Body of pancreas (tissue), 4 donors: ENCODE measurements at regions not wholly inside any gene's neighbourhood (a gene's known extent, or its start where the extent isn't known, plus 50 kb on each side); places are given as distances from the start of the nearest gene placed in this dataset.

Source experiments
- CTCF ChIP-seq, 7 experiments: fragments of 450-650 bp in 4 of 7; fragments of 200-600 bp in 3 of 7; sonication (generic) in 3 of 7; IDR thresholded peaks; one replicate each; pipeline ENCODE4 v1.5.1; 2016 to 2019; ENCODE audit warnings: antibody characterized with exemption in 7 of 7
- POLR2A ChIP-seq, 3 donors: fragments of 450-650 bp; IDR thresholded peaks; one replicate each; pipeline ENCODE4 v1.6.1; 2016; ENCODE audit warnings: antibody characterized with exemption in 3 of 3, mild to moderate bottlenecking in 2 of 3

GRCh38 chr9:108434502-108434901, 421.3 kb downstream of the ACTL7B start:
- TF ChIP-seq CTCF (IDR thresholded peaks at IDR 0.05) (no peak), POLR2A (IDR thresholded peaks at IDR 0.05) (no peak)
